ENCODE measurements at regions not wholly inside any gene's neighbourhood (a gene's known extent, or its start where the extent isn't known, plus 50 kb on each side); places are given as distances from the start of the nearest gene placed in this dataset.
A peak's percentile ranks its signal among the peaks of the same experiment; 100 is the strongest.
"Not testable (repeated sequence)": the region's sequence is repeated elsewhere in the genome, so short reads cannot be mapped to it uniquely, and the experiment has no call there.

- POLR2A ChIA-PET, CTCF ChIA-PET, ATAC-seq: not testable (repeated sequence)
Measured at GRCh38 chr21:9246010-9246409, 1275.4 kb upstream of the TPTE start.

GRCh38 chr21:9246481-9247289 is 1274.7 kb upstream of the TPTE start:
- POLR2A ChIA-PET; H3K36me3 Mint-ChIP-seq (ENCODE audit: low read depth); H3K4me1 Mint-ChIP-seq (ENCODE audit: low read depth); H3K9me3 Mint-ChIP-seq (ENCODE audit: insufficient read depth); H3K27me3 Mint-ChIP-seq (ENCODE audit: low read depth); H3K4me3 Mint-ChIP-seq; H3K27ac Mint-ChIP-seq; CTCF ChIA-PET: not testable (repeated sequence)
- DNase-seq (peak; percentile 20), ATAC-seq (peak; percentile 36)

More at GRCh38 chr21:9246010-9246409, 1275.4 kb upstream of the TPTE start:
- H3K36me3 Mint-ChIP-seq (ENCODE audit: low read depth); H3K27me3 Mint-ChIP-seq (ENCODE audit: low read depth); H3K4me1 Mint-ChIP-seq (ENCODE audit: low read depth); DNase-seq; H3K9me3 Mint-ChIP-seq (ENCODE audit: insufficient read depth); H3K27ac Mint-ChIP-seq; H3K4me3 Mint-ChIP-seq: not testable (repeated sequence)

GRCh38 chr21:9247290-9247613 is 1274.1 kb upstream of the TPTE start:
- H3K27me3 Mint-ChIP-seq (ENCODE audit: low read depth); POLR2A ChIA-PET; H3K9me3 Mint-ChIP-seq (ENCODE audit: insufficient read depth); ATAC-seq; H3K4me3 Mint-ChIP-seq; H3K36me3 Mint-ChIP-seq (ENCODE audit: low read depth); H3K4me1 Mint-ChIP-seq (ENCODE audit: low read depth); H3K27ac Mint-ChIP-seq; CTCF ChIA-PET: not testable (repeated sequence)
- peak; percentile 5 for DNase-seq

GRCh38 chr21:9247616-9248317 is 1273.6 kb upstream of the TPTE start:
- ATAC-seq; POLR2A ChIA-PET; H3K27ac Mint-ChIP-seq; H3K27me3 Mint-ChIP-seq (ENCODE audit: low read depth); H3K4me1 Mint-ChIP-seq (ENCODE audit: low read depth); H3K9me3 Mint-ChIP-seq (ENCODE audit: insufficient read depth); H3K4me3 Mint-ChIP-seq; CTCF ChIA-PET; H3K36me3 Mint-ChIP-seq (ENCODE audit: low read depth): not testable (repeated sequence)
- DNase-seq = peak; percentile 17

All from activated CD8-positive, alpha-beta T cell treated with anti-CD3 and anti-CD28 coated beads, Interleukin-2, amount 10 ng/mL, durations not matched to agents 7 days and 5 days (primary cell).